NOMO-1 treated with DMSO at 0.1 percent for 48 hours (cell line): ENCODE measurements at regions not wholly inside any gene's neighbourhood (a gene's known extent, or its start where the extent isn't known, plus 50 kb on each side); places are given as distances from the start of the nearest gene placed in this dataset.
"Not testable (repeated sequence)": the region's sequence is repeated elsewhere in the genome, so short reads cannot be mapped to it uniquely, and the experiment has no call there.

ENCODE experiments used
- DNase-seq: peaks from one replicate; lab custom pipeline; 2025; ENCODE audit not compliant: unreplicated experiment; lab: John Stamatoyannopoulos, UW

GRCh38 chr5:152056931-152057330 lies 132.3 kb upstream of the GLRA1 start:
- no peak for DNase-seq

DNA sequence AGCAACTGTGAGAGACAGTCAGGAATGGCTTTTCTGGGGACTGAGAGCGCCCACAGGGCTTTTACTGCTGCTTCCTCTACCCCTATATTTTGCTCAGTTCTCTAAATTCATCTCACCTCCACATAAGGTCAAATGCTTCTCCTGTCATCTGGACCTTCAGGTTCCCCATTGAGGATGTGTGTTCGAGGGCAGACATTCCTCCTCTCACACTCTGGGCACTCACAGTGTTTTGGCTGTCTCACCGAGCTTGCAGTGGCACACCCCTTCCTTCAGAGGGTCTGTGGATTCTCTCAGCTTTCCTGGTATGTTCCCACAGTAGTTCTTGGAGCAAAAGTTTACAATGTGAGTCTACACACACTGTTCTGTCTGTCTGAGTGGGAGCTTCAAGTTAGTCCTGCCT lies 127.8 kb upstream of the GLRA1 start:
- no peak for DNase-seq

DNA sequence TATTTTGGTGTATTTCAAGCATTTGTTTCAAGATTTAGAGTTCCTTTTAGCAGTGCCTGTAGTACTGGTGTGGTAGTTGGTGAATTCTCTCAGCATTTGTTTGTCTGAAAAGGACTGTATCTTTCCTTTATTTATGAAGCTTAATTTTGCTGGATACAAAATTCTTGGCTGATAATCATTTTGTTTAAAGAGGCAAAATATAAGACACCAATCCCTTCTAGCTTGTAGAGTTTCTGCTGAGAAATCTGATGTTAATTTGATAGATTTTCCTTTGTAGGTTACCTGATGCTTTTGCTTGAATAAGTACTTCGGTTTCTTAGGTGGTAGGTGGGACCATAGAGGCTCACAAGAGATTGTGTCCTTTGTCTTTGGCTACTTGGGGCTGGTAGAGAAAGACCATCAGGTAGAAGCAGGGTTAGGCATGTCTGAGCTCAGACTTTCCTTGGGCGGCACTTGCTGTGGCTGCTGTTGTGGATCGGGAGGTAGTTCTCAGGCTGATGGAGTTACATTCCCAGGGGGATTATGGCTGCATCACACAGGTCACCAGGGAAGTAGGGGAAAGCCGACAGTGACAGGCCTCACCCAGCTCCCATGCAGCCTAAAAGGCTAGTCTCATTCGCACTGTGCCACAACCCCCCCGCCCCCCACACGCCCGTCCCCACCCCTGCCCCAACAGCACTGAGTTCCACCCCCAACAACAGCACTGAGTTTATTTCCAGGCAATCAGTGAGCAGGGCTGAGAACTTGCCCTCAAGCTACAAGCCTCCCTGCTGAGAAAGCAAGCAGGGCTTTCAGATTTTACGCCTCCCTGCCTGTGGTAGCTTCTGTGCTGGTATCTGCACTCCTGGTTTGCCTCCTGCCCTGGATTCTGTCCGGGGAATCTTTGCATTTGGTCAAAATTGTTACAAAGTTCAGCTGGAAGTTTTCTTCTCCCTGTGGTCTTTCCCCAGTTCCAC lies 127.1 kb upstream of the GLRA1 start:
- DNase-seq = no peak

- no peak for DNase-seq
Measured at GRCh38 chr5:152046361-152046760, 121.7 kb upstream of the GLRA1 start.

- not testable (repeated sequence) for DNase-seq
Measured at GRCh38 chr5:152038856-152039255, 114.2 kb upstream of the GLRA1 start.

DNA sequence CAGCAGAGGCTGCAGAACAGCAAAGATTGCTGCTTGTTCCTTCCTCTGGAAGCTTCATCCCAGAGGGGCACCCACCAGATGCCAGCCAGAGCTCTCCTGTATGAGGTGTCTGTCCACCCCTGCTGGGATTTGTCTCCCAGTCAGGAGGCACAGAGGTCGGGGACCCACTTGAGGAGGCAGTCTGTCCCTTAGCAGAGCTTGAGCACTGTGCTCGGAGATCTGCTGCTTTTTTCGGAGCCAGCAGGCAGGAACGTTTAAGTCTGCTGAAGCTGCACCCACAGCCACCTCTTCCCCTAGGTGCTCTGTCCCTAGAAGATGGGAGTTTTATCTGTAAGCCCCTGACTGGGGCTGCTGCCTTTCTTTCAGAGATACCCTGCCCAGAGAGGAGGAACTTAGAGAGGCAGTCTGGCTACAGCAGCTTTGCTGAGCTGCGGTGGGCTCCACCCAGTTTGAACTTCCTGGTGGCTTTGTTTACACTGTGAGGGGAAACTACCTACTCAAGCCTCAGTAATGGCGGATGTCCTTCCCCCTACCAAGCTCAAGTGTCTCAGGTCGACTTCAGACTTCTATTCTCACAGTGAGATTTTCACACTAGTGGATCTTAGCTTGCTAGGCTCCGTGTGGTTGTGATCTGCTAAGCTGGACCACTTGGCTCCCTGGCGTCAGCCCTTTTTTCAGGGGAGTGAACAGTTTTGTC lies 101.8 kb upstream of the GLRA1 start:
- not testable (repeated sequence) for DNase-seq

DNA sequence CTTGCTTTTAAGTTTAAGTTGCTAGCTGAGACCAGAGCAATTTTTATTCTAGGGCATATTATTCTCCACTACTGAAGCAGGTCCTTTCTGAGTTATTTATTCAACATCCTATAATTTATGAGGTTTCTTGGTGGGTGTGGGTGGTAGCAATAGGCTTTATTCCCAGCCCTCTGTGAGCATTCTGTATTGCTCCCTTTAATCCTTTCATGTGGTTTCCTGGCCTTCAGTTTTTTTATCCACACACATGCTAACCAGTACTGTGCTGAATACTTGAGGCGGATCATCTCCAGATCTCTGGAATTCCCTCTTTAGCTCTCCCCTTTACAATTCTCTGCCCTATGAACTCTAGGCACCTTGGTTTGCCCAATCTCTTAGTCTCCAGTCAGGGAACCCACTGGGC lies 91.8 kb upstream of the GLRA1 start:
- DNase-seq = no peak

DNA sequence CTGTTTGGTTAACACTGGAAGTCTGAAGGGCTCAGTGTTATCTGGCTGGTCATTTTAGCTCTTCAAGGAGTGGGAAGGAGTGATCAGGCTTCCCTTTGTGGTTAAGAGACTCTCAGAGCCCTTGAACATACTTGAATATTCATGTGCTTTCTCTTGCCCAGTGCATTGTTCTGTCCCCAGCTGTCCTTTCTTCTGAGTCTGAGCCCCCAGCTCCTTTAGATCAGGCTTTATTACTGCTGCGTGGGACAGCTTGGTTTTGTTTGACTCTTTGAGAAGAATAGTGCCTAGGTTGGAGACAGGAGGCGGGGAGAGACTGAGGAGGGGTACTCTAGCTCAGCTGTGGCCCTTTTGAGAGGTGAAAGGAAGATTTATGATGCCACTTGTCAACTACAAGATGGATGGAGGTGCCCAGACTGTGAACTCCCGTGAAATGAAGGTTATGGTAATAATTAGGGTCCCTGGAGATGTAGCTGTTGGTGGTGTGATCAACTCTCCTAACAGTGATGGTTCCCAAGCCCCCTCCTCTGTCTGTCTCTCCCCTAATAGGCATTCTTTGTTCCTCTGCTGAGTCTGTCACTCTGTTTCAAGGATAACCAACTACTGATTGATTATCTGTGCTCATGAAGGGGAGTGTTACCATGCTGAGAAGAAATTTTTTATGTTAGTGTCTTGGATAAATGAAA lies 83.1 kb upstream of the GLRA1 start:
- no peak for DNase-seq

GRCh38 chr5:152004095-152004494 lies 79.4 kb upstream of the GLRA1 start:
- no peak for DNase-seq
